OCI-LY7 (cell line): ENCODE measurements at regions not wholly inside any gene's neighbourhood (a gene's known extent, or its start where the extent isn't known, plus 50 kb on each side); places are given as distances from the start of the nearest gene placed in this dataset.

Experiments used
- BruUV-seq: library from RNA; stranded (reverse); fragments of 400-500 nt; replicated peaks from 2 replicates; lab custom pipeline; 2021; lab: Mats Ljungman, UMichigan
- CTCF ChIA-PET: fragments of 300-600 bp; sonication (Branson Sonifier 250); formaldehyde crosslinking; loops from one replicate; lab custom pipeline; 2022; ENCODE audit warnings: antibody characterized with exemption; ENCODE audit not compliant: unreplicated experiment; lab: Charles Lee
- POLR2A ChIA-PET: fragments of 300-600 bp; sonication (Branson Sonifier 250); formaldehyde crosslinking; loops from one replicate; lab custom pipeline; 2022; ENCODE audit warnings: antibody characterized with exemption; lab: Charles Lee
- DNase-seq: peaks from one replicate; pipeline ENCODE4 v3.0.0-alpha.2; 2015; ENCODE audit warnings: low spot score
- H2AFZ ChIP-seq: fragments of 200-600 bp; sonication (generic), shearing (Covaris generic); 2 replicates; pipeline ENCODE4 v1.6.1; 2014; ENCODE audit warnings: mild to moderate bottlenecking, antibody characterized with exemption, low read length, moderate library complexity
- H3K27ac ChIP-seq: fragments of 200-600 bp; sonication (generic); 2 replicates; pipeline ENCODE4 v1.5.1; 2014; ENCODE audit warnings: mixed run types, low read depth, mild to moderate bottlenecking, moderate library complexity, low read length, inconsistent platforms; ENCODE audit not compliant: poor library complexity, severe bottlenecking
- H3K36me3 ChIP-seq: fragments of 200-600 bp; sonication (generic); 2 replicates; pipeline ENCODE4 v1.6.1; 2014; ENCODE audit warnings: mild to moderate bottlenecking, antibody characterized with exemption, low read length, moderate library complexity, mixed read lengths; ENCODE audit not compliant: insufficient read depth
- H3K4me1 ChIP-seq: fragments of 200-600 bp; sonication (generic); 2 replicates; pipeline ENCODE4 v1.5.1; 2014; ENCODE audit warnings: mild to moderate bottlenecking, low read length; ENCODE audit not compliant: insufficient read depth, poor library complexity, severe bottlenecking
- H3K4me2 ChIP-seq: fragments of 200-600 bp; sonication (generic); 2 replicates; pipeline ENCODE4 v1.6.1; 2014; ENCODE audit warnings: mild to moderate bottlenecking, low read length
- H3K4me3 ChIP-seq: fragments of 200-600 bp; sonication (generic); 2 replicates; pipeline ENCODE4 v1.5.1; 2014; ENCODE audit warnings: mild to moderate bottlenecking, low read depth, low read length; ENCODE audit not compliant: poor library complexity, severe bottlenecking
- H3K79me2 ChIP-seq: fragments of 200-600 bp; sonication (generic); 2 replicates; pipeline ENCODE4 v1.6.1; 2016; ENCODE audit warnings: low read depth, mild to moderate bottlenecking, low read length, moderate library complexity, mixed read lengths; ENCODE audit not compliant: insufficient read depth
- H3K9me2 ChIP-seq: fragments of 200-600 bp; sonication (generic); 2 replicates; pipeline ENCODE4 v1.6.1; 2016; ENCODE audit warnings: mild to moderate bottlenecking, low read length, mixed read lengths; ENCODE audit not compliant: insufficient read depth
- H3K9me3 ChIP-seq: fragments of 200-600 bp; sonication (generic); 2 replicates; pipeline ENCODE4 v1.6.1; 2014; ENCODE audit warnings: mild to moderate bottlenecking, mixed run types, low read length, mixed read lengths
- H4K20me1 ChIP-seq: fragments of 200-600 bp; sonication (generic); 2 replicates; pipeline ENCODE4 v1.6.1; 2014; ENCODE audit warnings: mild to moderate bottlenecking, antibody characterized with exemption, low read length, moderate library complexity, mixed read lengths; ENCODE audit not compliant: insufficient read depth
- CTCF ChIP-seq: fragments of 200-600 bp; sonication (generic); conservative IDR thresholded peaks from 2 replicates; pipeline ENCODE4 v1.5.1; 2014; ENCODE audit warnings: mild to moderate bottlenecking, antibody characterized with exemption, low read length, moderate library complexity, mixed read lengths
- EZH2phosphoT487 ChIP-seq: fragments of 200-600 bp; sonication (generic); IDR thresholded peaks from 2 replicates; pipeline ENCODE4 v1.6.1; 2018; ENCODE audit warnings: low read depth, borderline replicate concordance, mild to moderate bottlenecking, mixed run types, antibody characterized with exemption, low read length, moderate library complexity, mixed read lengths
- intact Hi-C: fragments of 100-400 bp; cut with micrococcal nuclease; formaldehyde crosslinking; loops from one replicate; pipeline ENCODE4 v1.10.0; 2022; ENCODE audit not compliant: unreplicated experiment

DNA sequence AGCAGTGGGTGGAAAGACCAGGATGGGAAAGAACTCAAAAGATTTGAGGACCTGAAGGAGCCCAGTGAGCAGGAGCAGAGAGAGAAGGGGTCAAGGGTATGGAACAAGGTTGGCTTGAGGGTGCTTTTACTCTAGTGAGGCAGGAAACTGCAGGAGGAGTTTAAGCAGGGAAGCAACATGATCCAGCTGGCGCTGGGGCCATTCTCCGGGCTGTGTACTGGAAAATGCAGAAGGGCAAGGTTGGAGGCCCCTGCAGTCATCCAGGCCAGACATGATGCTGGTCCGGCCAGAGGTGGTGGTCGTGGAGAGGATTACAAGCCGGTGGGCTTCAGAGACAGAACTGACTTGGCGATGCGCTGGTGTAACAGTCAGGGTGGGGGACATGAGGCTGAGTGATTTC lies 81.8 kb downstream of the LSM3 start:
- Histone ChIP-seq H3K79me2 (no peaks in the 10 kb centered on the region), H4K20me1 (no peaks in the 10 kb centered on the region), H3K9me2 (no peaks in the 10 kb centered on the region), H3K27ac (no peak overlapping the region), H3K4me3 (no peak overlapping the region), H3K4me1 (peaks cover 6% of the 10 kb centered on the region), H2AFZ (no peak overlapping the region), H3K36me3 (no peaks in the 10 kb centered on the region), H3K4me2 (no peak overlapping the region), H3K9me3 (no peaks in the 10 kb centered on the region)
- no peak for DNase-seq
- TF ChIP-seq EZH2phosphoT487 (no peak), CTCF (no peak)
- CTCF ChIA-PET, result no interaction called here
- intact Hi-C loops, result loop anchor here (2.0 to 5.0 kb wide), 3 partner anchors 58 to 662 kb away; no protein-coding TSS in a partner anchor
- no TSS peak for BruUV-seq
- POLR2A ChIA-PET, result no interaction called here

DNA sequence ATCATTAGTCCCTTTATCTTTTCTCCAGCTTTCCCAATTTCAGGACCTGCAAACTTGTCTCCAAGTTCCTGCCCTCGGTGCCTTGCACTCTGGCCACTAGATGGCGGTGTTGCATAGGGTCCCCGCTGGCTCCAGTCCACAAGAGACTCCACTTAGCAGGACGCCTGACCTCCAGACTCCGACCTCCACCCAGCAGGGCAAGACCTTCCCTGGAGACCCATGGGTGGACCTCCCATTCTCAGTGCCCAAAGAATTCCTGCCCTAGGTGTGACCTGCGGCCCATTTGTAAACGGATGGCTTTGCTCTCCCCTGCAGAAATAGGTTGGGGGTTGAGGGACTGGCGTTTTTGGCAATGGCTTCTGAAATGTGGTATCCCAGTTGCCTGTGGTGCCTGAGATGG lies 82.6 kb downstream of the LSM3 start:
- CTCF ChIA-PET, result no interaction called here

More for the DNA sequence above, 82.6 kb downstream of the LSM3 start:
- no peak overlapping the region for H3K27ac ChIP-seq
- no peak overlapping the region for H2AFZ ChIP-seq
- H3K9me2 ChIP-seq, result no peaks in the 10 kb centered on the region
- BruUV-seq, result no TSS peak
- TF ChIP-seq EZH2phosphoT487 (no peak), CTCF (peak; percentile 100)
- H3K79me2 ChIP-seq, result no peaks in the 10 kb centered on the region
- peaks cover 6% of the 10 kb centered on the region for H3K4me1 ChIP-seq
- H3K9me3 ChIP-seq, result no peaks in the 10 kb centered on the region
- H3K4me3 ChIP-seq, result no peak overlapping the region
- intact Hi-C loops, result loop anchor here (1.0 to 5.0 kb wide), 6 partner anchors 58 to 661 kb away; no protein-coding TSS in a partner anchor
- POLR2A ChIA-PET, result no interaction called here
- peak; percentile 80 for DNase-seq
- H3K36me3 ChIP-seq, result no peaks in the 10 kb centered on the region
- H3K4me2 ChIP-seq, result no peak overlapping the region
- no peaks in the 10 kb centered on the region for H4K20me1 ChIP-seq
